NT2/D1 (cell line): ENCODE measurements at regions not wholly inside any gene's neighbourhood (a gene's known extent, or its start where the extent isn't known, plus 50 kb on each side); places are given as distances from the start of the nearest gene placed in this dataset.

Source experiments
- SUZ12 ChIP-seq: IDR thresholded peaks from 2 replicates; pipeline ENCODE4 v1.6.1; 2011; ENCODE audit not compliant: insufficient read length, insufficient read depth; ENCODE audit errors: extremely low read depth
- YY1 ChIP-seq: IDR thresholded peaks from 2 replicates; pipeline ENCODE4 v1.6.1; 2011; ENCODE audit not compliant: insufficient read length, insufficient read depth

GRCh38 chr13:55664178-55664577, 1476.5 kb upstream of the PRR20A start:
- TF ChIP-seq SUZ12 (no peak), YY1 (no peak)
